DOHH2 (cell line): ENCODE measurements at regions not wholly inside any gene's neighbourhood (a gene's known extent, or its start where the extent isn't known, plus 50 kb on each side); places are given as distances from the start of the nearest gene placed in this dataset.

Experiments
- CTCF ChIP-seq: fragments of 200-600 bp; sonication (generic); IDR thresholded peaks from one replicate; pipeline ENCODE4 v1.5.1; 2014; ENCODE audit warnings: antibody characterized with exemption, mild to moderate bottlenecking, low read depth, low read length; ENCODE audit not compliant: poor library complexity, severe bottlenecking
- EZH2phosphoT487 ChIP-seq: fragments of 200-600 bp; sonication (generic); IDR thresholded peaks from 2 replicates; pipeline ENCODE4 v1.6.1; 2017; ENCODE audit warnings: borderline replicate concordance, mild to moderate bottlenecking, antibody characterized with exemption, low read length, moderate library complexity, mixed read lengths

- TF ChIP-seq CTCF (no peak), EZH2phosphoT487 (no peak)
Observed at GRCh38 chr20:60930023-60930790, 321.9 kb upstream of the CDH4 start.
